GM23338 (cell line): ENCODE measurements at regions not wholly inside any gene's neighbourhood (a gene's known extent, or its start where the extent isn't known, plus 50 kb on each side); places are given as distances from the start of the nearest gene placed in this dataset.

ENCODE experiments used
- ATAC-seq: fragments of 200-7000 bp; cut with Tn5 transposase; 3 replicates; pipeline ENCODE4 v1.9.1; 2020
- DNase-seq: peaks from one replicate; pipeline ENCODE4 v3.0.0-alpha.2; 2015; ENCODE audit warnings: low spot score
- H2AFZ ChIP-seq: fragments of 200-600 bp; sonication (generic); 2 replicates; pipeline ENCODE4 v1.8.0; 2016; ENCODE audit warnings: antibody characterized with exemption, mild to moderate bottlenecking, moderate library complexity
- H3F3A ChIP-seq: fragments of 200-600 bp; sonication (generic); replicated peaks from 2 replicates; pipeline ENCODE4 v1.8.0; 2017; ENCODE audit warnings: antibody characterized with exemption, mixed run types, low read depth
- H3K27ac ChIP-seq: fragments of 200-600 bp; sonication (generic); 2 replicates; pipeline ENCODE4 v1.6.1; 2016; ENCODE audit warnings: low read depth
- H3K27me3 ChIP-seq: fragments of 200-600 bp; sonication (generic); 2 replicates; pipeline ENCODE4 v1.8.0; 2016; ENCODE audit warnings: mild to moderate bottlenecking, mixed run types, moderate library complexity; ENCODE audit not compliant: insufficient read depth
- H3K36me3 ChIP-seq: fragments of 200-600 bp; sonication (generic); 2 replicates; pipeline ENCODE4 v1.8.0; 2016; ENCODE audit warnings: mild to moderate bottlenecking; ENCODE audit not compliant: insufficient read depth
- H3K4me1 ChIP-seq: fragments of 200-600 bp; sonication (generic); 2 replicates; pipeline ENCODE4 v1.8.0; 2016; ENCODE audit warnings: mild to moderate bottlenecking, moderate library complexity; ENCODE audit not compliant: insufficient read depth
- H3K4me2 ChIP-seq: fragments of 200-600 bp; sonication (generic); 2 replicates; pipeline ENCODE4 v1.7.1; 2017; ENCODE audit warnings: mixed run types
- H3K4me3 ChIP-seq: fragments of 200-600 bp; sonication (generic); 2 replicates; pipeline ENCODE4 v1.6.1; 2016; ENCODE audit warnings: mixed run types
- H3K79me2 ChIP-seq: fragments of 200-600 bp; sonication (generic); replicated peaks from 2 replicates; pipeline ENCODE4 v1.8.0; 2017; ENCODE audit warnings: mild to moderate bottlenecking; ENCODE audit not compliant: insufficient read depth
- H3K9me2 ChIP-seq: fragments of 200-600 bp; sonication (generic); 2 replicates; pipeline ENCODE4 v1.8.0; 2017; ENCODE audit not compliant: insufficient read depth
- H4K20me1 ChIP-seq: fragments of 200-600 bp; sonication (generic); replicated peaks from 2 replicates; pipeline ENCODE4 v1.8.0; 2017; ENCODE audit warnings: mild to moderate bottlenecking; ENCODE audit not compliant: insufficient read depth
- H3K27ac Mint-ChIP-seq: 2 replicates; pipeline ENCODE4 v1.8.0; 2020; ENCODE audit warnings: inconsistent platforms, mild to moderate bottlenecking, moderate library complexity, mixed read lengths
- H3K27me3 Mint-ChIP-seq: 3 replicates; pipeline ENCODE4 v1.8.0; 2022; ENCODE audit warnings: low read depth, mild to moderate bottlenecking, moderate library complexity, mixed read lengths, inconsistent platforms; ENCODE audit not compliant: insufficient read depth, poor library complexity
- H3K36me3 Mint-ChIP-seq: 3 replicates; pipeline ENCODE4 v1.8.0; 2021; ENCODE audit warnings: low read depth, mild to moderate bottlenecking, inconsistent platforms, moderate library complexity, mixed read lengths
- H3K4me1 Mint-ChIP-seq: 3 replicates; pipeline ENCODE4 v1.8.0; 2020; ENCODE audit warnings: mild to moderate bottlenecking, inconsistent platforms, mixed read lengths
- H3K4me3 Mint-ChIP-seq: 3 replicates; pipeline ENCODE4 v1.8.0; 2021; ENCODE audit warnings: moderate library complexity, mild to moderate bottlenecking, inconsistent platforms, mixed read lengths
- H3K9me3 Mint-ChIP-seq: 3 replicates; pipeline ENCODE4 v1.8.0; 2020; ENCODE audit warnings: moderate library complexity, mild to moderate bottlenecking, inconsistent platforms, mixed read lengths
- CREB1 ChIP-seq: fragments of 250-450 bp; sonication (Bioruptor Pico); IDR thresholded peaks from 2 replicates; pipeline ENCODE4 v1.5.0; 2020; ENCODE audit warnings: low read depth, mild to moderate bottlenecking, moderate library complexity
- ETS1 ChIP-seq: IDR thresholded peaks from 2 replicates; pipeline ENCODE4 v1.6.1; 2016; ENCODE audit warnings: antibody characterized with exemption
- EZH2 ChIP-seq: fragments of 200-600 bp; sonication (generic); IDR thresholded peaks from one replicate; pipeline ENCODE4 v1.8.0; 2017; ENCODE audit warnings: antibody characterized with exemption, mild to moderate bottlenecking, low read depth; ENCODE audit not compliant: unreplicated experiment
- EZH2phosphoT487 ChIP-seq: fragments of 200-600 bp; sonication (generic); IDR thresholded peaks from one replicate; pipeline ENCODE4 v1.8.1; 2018; ENCODE audit warnings: antibody characterized with exemption; ENCODE audit not compliant: unreplicated experiment
- JUNB ChIP-seq: IDR thresholded peaks from one replicate; pipeline ENCODE4 v1.6.1; 2016; ENCODE audit warnings: antibody characterized with exemption; ENCODE audit not compliant: unreplicated experiment
- NANOG ChIP-seq: IDR thresholded peaks from 2 replicates; pipeline ENCODE4 v1.6.1; 2016; ENCODE audit warnings: antibody characterized with exemption, borderline replicate concordance
- POLR2AphosphoS5 ChIP-seq: IDR thresholded peaks from 2 replicates; pipeline ENCODE4 v1.6.1; 2016; ENCODE audit warnings: antibody characterized with exemption, low read depth
- ZNF462 ChIP-seq: fragments of 250-450 bp; sonication (Bioruptor Pico); IDR thresholded peaks from 2 replicates; pipeline ENCODE4 v1.5.0; 2020; ENCODE audit warnings: mild to moderate bottlenecking, moderate library complexity
- TF ChIP-seq, protein P1 (sequence below), 2 experiments: fragments of 200-600 bp in 1 of 2; sonication (generic) in 1 of 2; conservative IDR thresholded peaks; 2 replicates each; pipeline versions ENCODE4 v1.5.1 to v1.6.1; 2016 to 2017; ENCODE audit warnings: antibody characterized with exemption in 2 of 2, low read depth in 2 of 2, mild to moderate bottlenecking in 2 of 2, moderate library complexity in 1 of 2

GRCh38 chr5:170442921-170443320 is 53.8 kb upstream of the KCNMB1 start (continued):
- TF ChIP-seq, protein P1, sequence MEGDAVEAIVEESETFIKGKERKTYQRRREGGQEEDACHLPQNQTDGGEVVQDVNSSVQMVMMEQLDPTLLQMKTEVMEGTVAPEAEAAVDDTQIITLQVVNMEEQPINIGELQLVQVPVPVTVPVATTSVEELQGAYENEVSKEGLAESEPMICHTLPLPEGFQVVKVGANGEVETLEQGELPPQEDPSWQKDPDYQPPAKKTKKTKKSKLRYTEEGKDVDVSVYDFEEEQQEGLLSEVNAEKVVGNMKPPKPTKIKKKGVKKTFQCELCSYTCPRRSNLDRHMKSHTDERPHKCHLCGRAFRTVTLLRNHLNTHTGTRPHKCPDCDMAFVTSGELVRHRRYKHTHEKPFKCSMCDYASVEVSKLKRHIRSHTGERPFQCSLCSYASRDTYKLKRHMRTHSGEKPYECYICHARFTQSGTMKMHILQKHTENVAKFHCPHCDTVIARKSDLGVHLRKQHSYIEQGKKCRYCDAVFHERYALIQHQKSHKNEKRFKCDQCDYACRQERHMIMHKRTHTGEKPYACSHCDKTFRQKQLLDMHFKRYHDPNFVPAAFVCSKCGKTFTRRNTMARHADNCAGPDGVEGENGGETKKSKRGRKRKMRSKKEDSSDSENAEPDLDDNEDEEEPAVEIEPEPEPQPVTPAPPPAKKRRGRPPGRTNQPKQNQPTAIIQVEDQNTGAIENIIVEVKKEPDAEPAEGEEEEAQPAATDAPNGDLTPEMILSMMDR (conservative IDR thresholded peaks at IDR 0.05; ENCODE audit: low read depth in 2 of 2) = no peak
- TF ChIP-seq NANOG (no peak), EZH2 (no peak), JUNB (no peak), ZNF462 (CRISPR knock-in tag) (no peak)

GRCh38 chr5:170442391-170442790 is 53.2 kb upstream of the KCNMB1 start:
- Mint-ChIP-seq H3K9me3 (peaks cover 3% of the 10 kb centered on the region; the same call in 2 of the 3 replicates), H3K36me3 (no peaks in the 10 kb centered on the region; the same call in 2 of the 3 replicates), H3K27ac (no peak overlapping the region), H3K27me3 (peaks cover 6% of the 10 kb centered on the region), H3K4me3 (no peak overlapping the region), H3K4me1 (peaks cover 27% of the 10 kb centered on the region)
- no peaks in the 10 kb centered on the region for H3K79me2 ChIP-seq
- H3K4me2 ChIP-seq = no peak overlapping the region
- peaks cover 7% of the 10 kb centered on the region; the same call in 1 of the 2 replicates for H3K4me1 ChIP-seq
- no peaks in the 10 kb centered on the region for H3K9me2 ChIP-seq
- H3K27ac ChIP-seq = no peak overlapping the region
- no peak for ATAC-seq
- H3F3A ChIP-seq = no peaks in the 10 kb centered on the region
- H3K27me3 ChIP-seq = no peaks in the 10 kb centered on the region
- H3K4me3 ChIP-seq = no peak overlapping the region
- H4K20me1 ChIP-seq = no peaks in the 10 kb centered on the region
- H3K36me3 ChIP-seq = no peaks in the 10 kb centered on the region
- no peak for DNase-seq
- H2AFZ ChIP-seq = no peak overlapping the region
- TF ChIP-seq EZH2phosphoT487 (no peak), CREB1 (no peak), ETS1 (no peak), NANOG (no peak), POLR2AphosphoS5 (no peak)
- TF ChIP-seq, protein P1 (conservative IDR thresholded peaks at IDR 0.05; ENCODE audit: low read depth in 2 of 2) = no peak
